Embryonic facial prominence (tissue), 1 donor: ENCODE measurements at regions not wholly inside any gene's neighbourhood (a gene's known extent, or its start where the extent isn't known, plus 50 kb on each side); places are given as distances from the start of the nearest gene placed in this dataset.

Experiments used
- DNase-seq: peaks from one replicate; pipeline ENCODE4 v3.0.0-alpha.2; 2016; ENCODE audit errors: extremely low spot score

GRCh38 chr15:79230766-79231165, 51.8 kb upstream of the ANKRD34C start:
- no peak for DNase-seq

- DNase-seq: no peak
Measured at GRCh38 chr15:79222808-79223207, 59.7 kb upstream of the ANKRD34C start.

- no peak for DNase-seq
Measured at GRCh38 chr15:79221696-79222095, 60.8 kb upstream of the ANKRD34C start.

- DNase-seq: no peak
Measured at GRCh38 chr15:79219393-79220056, 63.0 kb upstream of the ANKRD34C start.

GRCh38 chr15:79218588-79219200, 63.8 kb upstream of the ANKRD34C start:
- DNase-seq: no peak

GRCh38 chr15:79213650-79214049, 68.9 kb upstream of the ANKRD34C start:
- DNase-seq: no peak

- no peak for DNase-seq
Measured at GRCh38 chr15:79212589-79213157, 69.8 kb upstream of the ANKRD34C start.

- peak; percentile 14 for DNase-seq
Measured at GRCh38 chr15:79211481-79211880, 71.0 kb upstream of the ANKRD34C start.

- no peak for DNase-seq
Measured at GRCh38 chr15:79209690-79210089, 72.8 kb upstream of the ANKRD34C start.

GRCh38 chr15:79209116-79209515, 73.4 kb upstream of the ANKRD34C start:
- no peak for DNase-seq

- no peak for DNase-seq
Measured at GRCh38 chr15:79208179-79208578, 74.3 kb upstream of the ANKRD34C start.

- no peak for DNase-seq
Measured at GRCh38 chr15:79206940-79207339, 75.6 kb upstream of the ANKRD34C start.

GRCh38 chr15:79204886-79205675, 77.4 kb upstream of the ANKRD34C start:
- no peak for DNase-seq

- no peak for DNase-seq
Measured at GRCh38 chr15:79198461-79198860, 84.1 kb upstream of the ANKRD34C start.

- no peak for DNase-seq
Measured at GRCh38 chr15:79197285-79197684, 85.2 kb upstream of the ANKRD34C start.

GRCh38 chr15:79195802-79196201, 86.7 kb upstream of the ANKRD34C start:
- no peak for DNase-seq

- no peak for DNase-seq
Measured at GRCh38 chr15:79195239-79195638, 87.3 kb upstream of the ANKRD34C start.

GRCh38 chr15:79194386-79194785, 88.1 kb upstream of the ANKRD34C start:
- DNase-seq: no peak

GRCh38 chr15:79193549-79193948, 89.0 kb upstream of the ANKRD34C start:
- no peak for DNase-seq

- DNase-seq: no peak
Measured at GRCh38 chr15:79193103-79193502, 89.4 kb upstream of the ANKRD34C start.

- DNase-seq: no peak
Measured at GRCh38 chr15:79192462-79193036, 90.0 kb upstream of the ANKRD34C start.

- DNase-seq: no peak
Measured at GRCh38 chr15:79190093-79190492, 92.4 kb upstream of the ANKRD34C start.
